GM23338 (cell line): ENCODE measurements at regions not wholly inside any gene's neighbourhood (a gene's known extent, or its start where the extent isn't known, plus 50 kb on each side); places are given as distances from the start of the nearest gene placed in this dataset.

Experiments
- ATAC-seq: fragments of 200-7000 bp; cut with Tn5 transposase; 3 replicates; pipeline ENCODE4 v1.9.1; 2020
- DNase-seq: peaks from one replicate; pipeline ENCODE4 v3.0.0-alpha.2; 2015; ENCODE audit warnings: low spot score
- H2AFZ ChIP-seq: fragments of 200-600 bp; sonication (generic); 2 replicates; pipeline ENCODE4 v1.8.0; 2016; ENCODE audit warnings: antibody characterized with exemption, mild to moderate bottlenecking, moderate library complexity
- H3F3A ChIP-seq: fragments of 200-600 bp; sonication (generic); replicated peaks from 2 replicates; pipeline ENCODE4 v1.8.0; 2017; ENCODE audit warnings: antibody characterized with exemption, mixed run types, low read depth
- H3K27ac ChIP-seq: fragments of 200-600 bp; sonication (generic); 2 replicates; pipeline ENCODE4 v1.6.1; 2016; ENCODE audit warnings: low read depth
- H3K27me3 ChIP-seq: fragments of 200-600 bp; sonication (generic); 2 replicates; pipeline ENCODE4 v1.8.0; 2016; ENCODE audit warnings: mild to moderate bottlenecking, mixed run types, moderate library complexity; ENCODE audit not compliant: insufficient read depth
- H3K36me3 ChIP-seq: fragments of 200-600 bp; sonication (generic); 2 replicates; pipeline ENCODE4 v1.8.0; 2016; ENCODE audit warnings: mild to moderate bottlenecking; ENCODE audit not compliant: insufficient read depth
- H3K4me1 ChIP-seq: fragments of 200-600 bp; sonication (generic); 2 replicates; pipeline ENCODE4 v1.8.0; 2016; ENCODE audit warnings: mild to moderate bottlenecking, moderate library complexity; ENCODE audit not compliant: insufficient read depth
- H3K4me2 ChIP-seq: fragments of 200-600 bp; sonication (generic); 2 replicates; pipeline ENCODE4 v1.7.1; 2017; ENCODE audit warnings: mixed run types
- H3K4me3 ChIP-seq: fragments of 200-600 bp; sonication (generic); 2 replicates; pipeline ENCODE4 v1.6.1; 2016; ENCODE audit warnings: mixed run types
- H3K79me2 ChIP-seq: fragments of 200-600 bp; sonication (generic); replicated peaks from 2 replicates; pipeline ENCODE4 v1.8.0; 2017; ENCODE audit warnings: mild to moderate bottlenecking; ENCODE audit not compliant: insufficient read depth
- H3K9me2 ChIP-seq: fragments of 200-600 bp; sonication (generic); 2 replicates; pipeline ENCODE4 v1.8.0; 2017; ENCODE audit not compliant: insufficient read depth
- H4K20me1 ChIP-seq: fragments of 200-600 bp; sonication (generic); replicated peaks from 2 replicates; pipeline ENCODE4 v1.8.0; 2017; ENCODE audit warnings: mild to moderate bottlenecking; ENCODE audit not compliant: insufficient read depth
- H3K27ac Mint-ChIP-seq: 2 replicates; pipeline ENCODE4 v1.8.0; 2020; ENCODE audit warnings: inconsistent platforms, mild to moderate bottlenecking, moderate library complexity, mixed read lengths
- H3K27me3 Mint-ChIP-seq: 3 replicates; pipeline ENCODE4 v1.8.0; 2022; ENCODE audit warnings: low read depth, mild to moderate bottlenecking, moderate library complexity, mixed read lengths, inconsistent platforms; ENCODE audit not compliant: insufficient read depth, poor library complexity
- H3K36me3 Mint-ChIP-seq: 3 replicates; pipeline ENCODE4 v1.8.0; 2021; ENCODE audit warnings: low read depth, mild to moderate bottlenecking, inconsistent platforms, moderate library complexity, mixed read lengths
- H3K4me1 Mint-ChIP-seq: 3 replicates; pipeline ENCODE4 v1.8.0; 2020; ENCODE audit warnings: mild to moderate bottlenecking, inconsistent platforms, mixed read lengths
- H3K4me3 Mint-ChIP-seq: 3 replicates; pipeline ENCODE4 v1.8.0; 2021; ENCODE audit warnings: moderate library complexity, mild to moderate bottlenecking, inconsistent platforms, mixed read lengths
- H3K9me3 Mint-ChIP-seq: 3 replicates; pipeline ENCODE4 v1.8.0; 2020; ENCODE audit warnings: moderate library complexity, mild to moderate bottlenecking, inconsistent platforms, mixed read lengths
- CREB1 ChIP-seq: fragments of 250-450 bp; sonication (Bioruptor Pico); IDR thresholded peaks from 2 replicates; pipeline ENCODE4 v1.5.0; 2020; ENCODE audit warnings: low read depth, mild to moderate bottlenecking, moderate library complexity
- EZH2 ChIP-seq: fragments of 200-600 bp; sonication (generic); IDR thresholded peaks from one replicate; pipeline ENCODE4 v1.8.0; 2017; ENCODE audit warnings: antibody characterized with exemption, mild to moderate bottlenecking, low read depth; ENCODE audit not compliant: unreplicated experiment
- EZH2phosphoT487 ChIP-seq: fragments of 200-600 bp; sonication (generic); IDR thresholded peaks from one replicate; pipeline ENCODE4 v1.8.1; 2018; ENCODE audit warnings: antibody characterized with exemption; ENCODE audit not compliant: unreplicated experiment
- JUNB ChIP-seq: IDR thresholded peaks from one replicate; pipeline ENCODE4 v1.6.1; 2016; ENCODE audit warnings: antibody characterized with exemption; ENCODE audit not compliant: unreplicated experiment
- NANOG ChIP-seq: IDR thresholded peaks from 2 replicates; pipeline ENCODE4 v1.6.1; 2016; ENCODE audit warnings: antibody characterized with exemption, borderline replicate concordance
- POLR2AphosphoS5 ChIP-seq: IDR thresholded peaks from 2 replicates; pipeline ENCODE4 v1.6.1; 2016; ENCODE audit warnings: antibody characterized with exemption, low read depth
- ZNF114 ChIP-seq: fragments of 250-450 bp; sonication (Bioruptor Pico); IDR thresholded peaks from 2 replicates; pipeline ENCODE4 v1.5.0; 2020; ENCODE audit warnings: mild to moderate bottlenecking, moderate library complexity
- ZNF331 ChIP-seq: fragments of 250-450 bp; sonication (Bioruptor Pico); IDR thresholded peaks from 2 replicates; pipeline ENCODE4 v1.5.0; 2020; ENCODE audit warnings: low read depth, mild to moderate bottlenecking, moderate library complexity
- ZNF462 ChIP-seq: fragments of 250-450 bp; sonication (Bioruptor Pico); IDR thresholded peaks from 2 replicates; pipeline ENCODE4 v1.5.0; 2020; ENCODE audit warnings: mild to moderate bottlenecking, moderate library complexity
- TF ChIP-seq, protein P1 (sequence below), 2 experiments: fragments of 200-600 bp in 1 of 2; sonication (generic) in 1 of 2; conservative IDR thresholded peaks; 2 replicates each; pipeline versions ENCODE4 v1.5.1 to v1.6.1; 2016 to 2017; ENCODE audit warnings: antibody characterized with exemption in 2 of 2, low read depth in 2 of 2, mild to moderate bottlenecking in 2 of 2, moderate library complexity in 1 of 2
- TF ChIP-seq, protein P2 (sequence below): IDR thresholded peaks from 2 replicates; pipeline ENCODE4 v1.6.1; 2016; ENCODE audit warnings: antibody characterized with exemption

GRCh38 chr11:112881461-112881860 is 79.8 kb upstream of the NCAM1 start:
- Mint-ChIP-seq H3K4me3 (peak overlapping the region; percentile 45; the same call in 2 of the 3 replicates), H3K36me3 (no peaks in the 10 kb centered on the region), H3K27ac (no peak overlapping the region), H3K9me3 (no peaks in the 10 kb centered on the region), H3K4me1 (peaks cover 14% of the 10 kb centered on the region), H3K27me3 (peaks cover 4% of the 10 kb centered on the region)
- no peaks in the 10 kb centered on the region for H3K36me3 ChIP-seq
- peak overlapping the region; percentile 52 for H3K4me3 ChIP-seq
- H3K4me2 ChIP-seq = peak overlapping the region; percentile 78
- H3K9me2 ChIP-seq = no peaks in the 10 kb centered on the region
- H3F3A ChIP-seq = no peaks in the 10 kb centered on the region
- peak overlapping the region; percentile 98 for H2AFZ ChIP-seq
- H3K27ac ChIP-seq = no peak overlapping the region
- H3K79me2 ChIP-seq = no peaks in the 10 kb centered on the region
- no peaks in the 10 kb centered on the region for H3K27me3 ChIP-seq
- DNase-seq (peak; percentile 88), ATAC-seq (peak; percentile 88)
- TF ChIP-seq POLR2AphosphoS5 = peak; percentile 50; the same call in 1 of the 2 replicates
- no peak for TF ChIP-seq ZNF114 (CRISPR knock-in tag)
- no peaks in the 10 kb centered on the region for H4K20me1 ChIP-seq
- H3K4me1 ChIP-seq = peaks cover 8% of the 10 kb centered on the region

- Mint-ChIP-seq H3K27ac (no peak overlapping the region), H3K27me3 (peaks cover 4% of the 10 kb centered on the region), H3K4me1 (peaks cover 8% of the 10 kb centered on the region), H3K4me3 (no peak overlapping the region), H3K9me3 (no peaks in the 10 kb centered on the region), H3K36me3 (no peaks in the 10 kb centered on the region)
- no peaks in the 10 kb centered on the region for H3K27me3 ChIP-seq
- ATAC-seq = no peak
- DNase-seq = no peak
- H3K79me2 ChIP-seq = no peaks in the 10 kb centered on the region
- H3K9me2 ChIP-seq = no peaks in the 10 kb centered on the region
- H3K4me2 ChIP-seq = no peak overlapping the region
- no peaks in the 10 kb centered on the region for H3F3A ChIP-seq
- H3K36me3 ChIP-seq = no peaks in the 10 kb centered on the region
- H3K27ac ChIP-seq = no peak overlapping the region
- no peaks in the 10 kb centered on the region for H3K4me1 ChIP-seq
- no peak overlapping the region for H3K4me3 ChIP-seq
- peak overlapping the region; percentile 98; the same call in 1 of the 2 replicates for H2AFZ ChIP-seq
- H4K20me1 ChIP-seq = no peaks in the 10 kb centered on the region
- no peak for TF ChIP-seq ZNF331 (CRISPR knock-in tag)
- no peak for TF ChIP-seq EZH2
- TF ChIP-seq, protein P1, sequence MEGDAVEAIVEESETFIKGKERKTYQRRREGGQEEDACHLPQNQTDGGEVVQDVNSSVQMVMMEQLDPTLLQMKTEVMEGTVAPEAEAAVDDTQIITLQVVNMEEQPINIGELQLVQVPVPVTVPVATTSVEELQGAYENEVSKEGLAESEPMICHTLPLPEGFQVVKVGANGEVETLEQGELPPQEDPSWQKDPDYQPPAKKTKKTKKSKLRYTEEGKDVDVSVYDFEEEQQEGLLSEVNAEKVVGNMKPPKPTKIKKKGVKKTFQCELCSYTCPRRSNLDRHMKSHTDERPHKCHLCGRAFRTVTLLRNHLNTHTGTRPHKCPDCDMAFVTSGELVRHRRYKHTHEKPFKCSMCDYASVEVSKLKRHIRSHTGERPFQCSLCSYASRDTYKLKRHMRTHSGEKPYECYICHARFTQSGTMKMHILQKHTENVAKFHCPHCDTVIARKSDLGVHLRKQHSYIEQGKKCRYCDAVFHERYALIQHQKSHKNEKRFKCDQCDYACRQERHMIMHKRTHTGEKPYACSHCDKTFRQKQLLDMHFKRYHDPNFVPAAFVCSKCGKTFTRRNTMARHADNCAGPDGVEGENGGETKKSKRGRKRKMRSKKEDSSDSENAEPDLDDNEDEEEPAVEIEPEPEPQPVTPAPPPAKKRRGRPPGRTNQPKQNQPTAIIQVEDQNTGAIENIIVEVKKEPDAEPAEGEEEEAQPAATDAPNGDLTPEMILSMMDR (conservative IDR thresholded peaks at IDR 0.05; ENCODE audit: low read depth in 2 of 2) = no peak
- TF ChIP-seq EZH2phosphoT487 = no peak
- no peak for TF ChIP-seq NANOG
- no peak for TF ChIP-seq CREB1 (CRISPR knock-in tag)
- TF ChIP-seq POLR2AphosphoS5 = no peak
- TF ChIP-seq ZNF462 (CRISPR knock-in tag) = no peak
- no peak for TF ChIP-seq JUNB
- no peak for TF ChIP-seq ZNF114 (CRISPR knock-in tag)
- TF ChIP-seq, protein P2, sequence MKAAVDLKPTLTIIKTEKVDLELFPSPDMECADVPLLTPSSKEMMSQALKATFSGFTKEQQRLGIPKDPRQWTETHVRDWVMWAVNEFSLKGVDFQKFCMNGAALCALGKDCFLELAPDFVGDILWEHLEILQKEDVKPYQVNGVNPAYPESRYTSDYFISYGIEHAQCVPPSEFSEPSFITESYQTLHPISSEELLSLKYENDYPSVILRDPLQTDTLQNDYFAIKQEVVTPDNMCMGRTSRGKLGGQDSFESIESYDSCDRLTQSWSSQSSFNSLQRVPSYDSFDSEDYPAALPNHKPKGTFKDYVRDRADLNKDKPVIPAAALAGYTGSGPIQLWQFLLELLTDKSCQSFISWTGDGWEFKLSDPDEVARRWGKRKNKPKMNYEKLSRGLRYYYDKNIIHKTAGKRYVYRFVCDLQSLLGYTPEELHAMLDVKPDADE = no peak
These were observed 78.5 kb upstream of the NCAM1 start for GRCh38 chr11:112882494-112883381.
